SK-N-SH treated with all-trans-retinoic acid at 6 μM for 48 hours (cell line): ENCODE measurements at regions not wholly inside any gene's neighbourhood (a gene's known extent, or its start where the extent isn't known, plus 50 kb on each side); places are given as distances from the start of the nearest gene placed in this dataset.

ENCODE experiments used
- ARNTL ChIP-seq: fragments of 450-650 bp; formaldehyde crosslinking; IDR thresholded peaks from 2 replicates; pipeline ENCODE4 v1.5.0; 2020; ENCODE audit warnings: low read depth, mild to moderate bottlenecking, moderate library complexity, borderline replicate concordance
- BACH2 ChIP-seq: fragments of 250-450 bp; sonication (Bioruptor Pico); IDR thresholded peaks from 2 replicates; pipeline ENCODE4 v1.9.0; 2021; ENCODE audit warnings: mild to moderate bottlenecking, borderline replicate concordance
- CREB5 ChIP-seq: fragments of 250-450 bp; sonication (Bioruptor Pico); IDR thresholded peaks from 2 replicates; pipeline ENCODE4 v1.5.1; 2020; ENCODE audit warnings: low read depth, mild to moderate bottlenecking, moderate library complexity
- CSDC2 ChIP-seq: fragments of 250-450 bp; sonication (Bioruptor Pico); IDR thresholded peaks from 2 replicates; pipeline ENCODE4 v1.5.0; 2020; ENCODE audit warnings: mild to moderate bottlenecking, moderate library complexity
- RARB ChIP-seq: fragments of 250-450 bp; sonication (Bioruptor Pico); IDR thresholded peaks from 2 replicates; pipeline ENCODE4 v1.8.0; 2021; ENCODE audit warnings: mild to moderate bottlenecking, moderate library complexity
- TOX ChIP-seq: fragments of 250-450 bp; sonication (Bioruptor Pico); IDR thresholded peaks from 2 replicates; pipeline ENCODE4 v1.8.0; 2021; ENCODE audit warnings: mild to moderate bottlenecking, moderate library complexity, borderline replicate concordance
- ZC3H10 ChIP-seq: fragments of 250-450 bp; sonication (Bioruptor Pico); IDR thresholded peaks from 2 replicates; pipeline ENCODE4 v1.5.1; 2021; ENCODE audit warnings: mild to moderate bottlenecking, moderate library complexity
- ZFP3 ChIP-seq: fragments of 250-450 bp; sonication (Bioruptor Pico); IDR thresholded peaks from 2 replicates; pipeline ENCODE4 v1.5.0; 2020; ENCODE audit warnings: mild to moderate bottlenecking, moderate library complexity
- ZNF70 ChIP-seq: fragments of 450-650 bp; formaldehyde crosslinking; IDR thresholded peaks from 2 replicates; pipeline ENCODE4 v1.5.0; 2020; ENCODE audit warnings: mild to moderate bottlenecking, moderate library complexity
- ZNF8 ChIP-seq: fragments of 450-650 bp; formaldehyde crosslinking; IDR thresholded peaks from 2 replicates; pipeline ENCODE4 v1.5.0; 2020; ENCODE audit warnings: mild to moderate bottlenecking, moderate library complexity
- TF ChIP-seq, protein P1 (sequence below): fragments of 250-450 bp; sonication (Bioruptor Pico); IDR thresholded peaks from 2 replicates; pipeline ENCODE4 v1.8.0; 2021; ENCODE audit warnings: low read depth, mild to moderate bottlenecking, moderate library complexity, borderline replicate concordance
- TF ChIP-seq, protein P2 (sequence below): fragments of 250-450 bp; sonication (Bioruptor Pico); IDR thresholded peaks from 2 replicates; pipeline ENCODE4 v1.8.0; 2020; ENCODE audit warnings: mild to moderate bottlenecking, moderate library complexity, borderline replicate concordance

DNA sequence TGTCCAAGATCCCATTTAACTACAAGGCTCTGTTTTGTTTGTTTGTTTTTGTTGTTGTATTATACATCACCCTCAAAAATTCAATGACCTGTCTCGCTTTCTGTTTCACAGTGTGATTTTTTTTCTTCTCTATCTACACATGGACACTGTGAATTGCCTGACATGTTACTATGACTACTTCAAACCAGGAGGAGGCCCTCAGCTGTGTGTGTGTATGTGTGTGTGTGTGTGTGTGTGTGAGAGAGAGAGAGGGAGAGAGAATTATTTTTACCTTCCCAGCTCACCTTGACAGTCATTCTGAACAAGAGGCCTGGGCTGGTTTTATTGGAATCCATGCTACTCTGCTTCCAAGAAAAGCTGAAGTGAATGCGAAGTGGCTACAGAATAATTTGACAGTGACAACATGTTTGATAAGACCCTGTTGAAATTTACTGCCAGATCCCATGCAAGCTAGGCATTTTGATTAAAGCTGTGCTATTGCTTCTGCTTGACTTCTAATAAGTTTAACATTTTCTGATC, 841.4 kb downstream of the NSUN3 start:
- TF ChIP-seq CREB5 (no peak), BACH2 (CRISPR knock-in tag) (no peak), ZC3H10 (CRISPR knock-in tag) (no peak), RARB (CRISPR knock-in tag) (no peak), CSDC2 (CRISPR knock-in tag) (no peak), ZNF70 (CRISPR knock-in tag) (no peak), TOX (CRISPR knock-in tag) (no peak), ZNF8 (CRISPR knock-in tag) (no peak), ARNTL (no peak), ZFP3 (no peak)
- TF ChIP-seq, protein P1, sequence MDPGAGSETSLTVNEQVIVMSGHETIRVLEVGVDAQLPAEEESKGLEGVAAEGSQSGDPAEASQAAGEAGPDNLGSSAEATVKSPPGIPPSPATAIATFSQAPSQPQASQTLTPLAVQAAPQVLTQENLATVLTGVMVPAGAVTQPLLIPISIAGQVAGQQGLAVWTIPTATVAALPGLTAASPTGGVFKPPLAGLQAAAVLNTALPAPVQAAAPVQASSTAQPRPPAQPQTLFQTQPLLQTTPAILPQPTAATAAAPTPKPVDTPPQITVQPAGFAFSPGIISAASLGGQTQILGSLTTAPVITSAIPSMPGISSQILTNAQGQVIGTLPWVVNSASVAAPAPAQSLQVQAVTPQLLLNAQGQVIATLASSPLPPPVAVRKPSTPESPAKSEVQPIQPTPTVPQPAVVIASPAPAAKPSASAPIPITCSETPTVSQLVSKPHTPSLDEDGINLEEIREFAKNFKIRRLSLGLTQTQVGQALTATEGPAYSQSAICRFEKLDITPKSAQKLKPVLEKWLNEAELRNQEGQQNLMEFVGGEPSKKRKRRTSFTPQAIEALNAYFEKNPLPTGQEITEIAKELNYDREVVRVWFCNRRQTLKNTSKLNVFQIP (CRISPR knock-in tag), result no peak
- TF ChIP-seq, protein P2, sequence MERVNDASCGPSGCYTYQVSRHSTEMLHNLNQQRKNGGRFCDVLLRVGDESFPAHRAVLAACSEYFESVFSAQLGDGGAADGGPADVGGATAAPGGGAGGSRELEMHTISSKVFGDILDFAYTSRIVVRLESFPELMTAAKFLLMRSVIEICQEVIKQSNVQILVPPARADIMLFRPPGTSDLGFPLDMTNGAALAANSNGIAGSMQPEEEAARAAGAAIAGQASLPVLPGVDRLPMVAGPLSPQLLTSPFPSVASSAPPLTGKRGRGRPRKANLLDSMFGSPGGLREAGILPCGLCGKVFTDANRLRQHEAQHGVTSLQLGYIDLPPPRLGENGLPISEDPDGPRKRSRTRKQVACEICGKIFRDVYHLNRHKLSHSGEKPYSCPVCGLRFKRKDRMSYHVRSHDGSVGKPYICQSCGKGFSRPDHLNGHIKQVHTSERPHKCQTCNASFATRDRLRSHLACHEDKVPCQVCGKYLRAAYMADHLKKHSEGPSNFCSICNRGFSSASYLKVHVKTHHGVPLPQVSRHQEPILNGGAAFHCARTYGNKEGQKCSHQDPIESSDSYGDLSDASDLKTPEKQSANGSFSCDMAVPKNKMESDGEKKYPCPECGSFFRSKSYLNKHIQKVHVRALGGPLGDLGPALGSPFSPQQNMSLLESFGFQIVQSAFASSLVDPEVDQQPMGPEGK (CRISPR knock-in tag), result no peak
